Fibroblast of villous mesenchyme (primary cell): ENCODE measurements at regions not wholly inside any gene's neighbourhood (a gene's known extent, or its start where the extent isn't known, plus 50 kb on each side); places are given as distances from the start of the nearest gene placed in this dataset.
A peak's percentile ranks its signal among the peaks of the same experiment; 100 is the strongest.

ENCODE experiments used
- DNase-seq: peaks from one replicate; pipeline ENCODE4 v3.0.0-alpha.2; 2010; ENCODE audit warnings: low read depth
- H3K4me3 ChIP-seq: 2 replicates; pipeline ENCODE4 v1.5.1; 2011; ENCODE audit warnings: low read depth, mild to moderate bottlenecking, low read length
- CTCF ChIP-seq: IDR thresholded peaks from 2 replicates; pipeline ENCODE4 v1.5.1; 2012; ENCODE audit warnings: low read depth, mild to moderate bottlenecking, low read length; ENCODE audit not compliant: insufficient read depth

GRCh38 chr6:21665392-21666200, 72.0 kb downstream of the SOX4 start:
- no peak for TF ChIP-seq CTCF
- H3K4me3 ChIP-seq, result no peak overlapping the region
- DNase-seq, result no peak

GRCh38 chr6:21666201-21666691, 72.7 kb downstream of the SOX4 start:
- H3K4me3 ChIP-seq, result peak overlapping the region; percentile 24
- no peak for DNase-seq
- TF ChIP-seq CTCF, result no peak

GRCh38 chr6:21666853-21667681, 73.5 kb downstream of the SOX4 start:
- no peak for DNase-seq
- TF ChIP-seq CTCF, result no peak
- H3K4me3 ChIP-seq, result no peak overlapping the region

- no peak overlapping the region for H3K4me3 ChIP-seq
- DNase-seq, result no peak
- no peak for TF ChIP-seq CTCF
These were observed 75.2 kb downstream of the SOX4 start for GRCh38 chr6:21668795-21669194.

- H3K4me3 ChIP-seq, result no peak overlapping the region
- no peak for TF ChIP-seq CTCF
- no peak for DNase-seq
These were observed 83.2 kb downstream of the SOX4 start for GRCh38 chr6:21676769-21677168.

GRCh38 chr6:21678990-21679389, 85.4 kb downstream of the SOX4 start:
- TF ChIP-seq CTCF, result no peak
- peak; percentile 77 for DNase-seq
- H3K4me3 ChIP-seq, result no peak overlapping the region
